ENCODE measurements at regions not wholly inside any gene's neighbourhood (a gene's known extent, or its start where the extent isn't known, plus 50 kb on each side); places are given as distances from the start of the nearest gene placed in this dataset.
"Not testable (repeated sequence)": the region's sequence is repeated elsewhere in the genome, so short reads cannot be mapped to it uniquely, and the experiment has no call there.

GRCh38 chr15:79540551-79540950 is 108.4 kb downstream of the MINAR1 start:
- DNase-seq, result no peak

- DNase-seq, result no peak
Observed at GRCh38 chr15:79541196-79541595, 109.1 kb downstream of the MINAR1 start.

GRCh38 chr15:79543097-79543496 is 111.0 kb downstream of the MINAR1 start:
- DNase-seq, result no peak

- no peak for DNase-seq
Observed at GRCh38 chr15:79549196-79549595, 117.1 kb downstream of the MINAR1 start.

- DNase-seq, result no peak
Observed at GRCh38 chr15:79560384-79560783, 128.2 kb downstream of the MINAR1 start.

GRCh38 chr15:79561982-79562381 is 129.8 kb downstream of the MINAR1 start:
- DNase-seq, result no peak

GRCh38 chr15:79562403-79562815 is 130.3 kb downstream of the MINAR1 start:
- no peak for DNase-seq

- no peak for DNase-seq
Observed at GRCh38 chr15:79562899-79563298, 130.8 kb downstream of the MINAR1 start.

- no peak for DNase-seq
Observed at GRCh38 chr15:79570004-79570403, 137.9 kb downstream of the MINAR1 start.

- no peak for DNase-seq
Observed at GRCh38 chr15:79572691-79573404, 140.7 kb downstream of the MINAR1 start.

- not testable (repeated sequence) for DNase-seq
Observed at GRCh38 chr15:79574431-79575273, 142.5 kb downstream of the MINAR1 start.

- DNase-seq, result no peak
Observed at GRCh38 chr15:79582650-79583049, 150.5 kb downstream of the MINAR1 start.

- no peak for DNase-seq
Observed at GRCh38 chr15:79592126-79592525, 160.0 kb downstream of the MINAR1 start.

GRCh38 chr15:79593119-79593869 is 161.2 kb downstream of the MINAR1 start:
- DNase-seq, result no peak

- peak; percentile 41 for DNase-seq
Observed at GRCh38 chr15:79595306-79595705, 163.2 kb downstream of the MINAR1 start.

GRCh38 chr15:79595995-79596622 is 164.0 kb downstream of the MINAR1 start:
- peak; percentile 66 for DNase-seq

GRCh38 chr15:79598639-79599038 is 166.5 kb downstream of the MINAR1 start:
- no peak for DNase-seq

- no peak for DNase-seq
Observed at GRCh38 chr15:79601405-79602086, 169.4 kb downstream of the MINAR1 start.

GRCh38 chr15:79602180-79602579 is 170.0 kb downstream of the MINAR1 start:
- no peak for DNase-seq

GRCh38 chr15:79602731-79603130 is 170.6 kb downstream of the MINAR1 start:
- DNase-seq, result no peak

- no peak for DNase-seq
Observed at GRCh38 chr15:79606831-79607355, 174.8 kb downstream of the MINAR1 start.
